ENCODE measurements at regions not wholly inside any gene's neighbourhood (a gene's known extent, or its start where the extent isn't known, plus 50 kb on each side); places are given as distances from the start of the nearest gene placed in this dataset.
"Not testable (repeated sequence)": the region's sequence is repeated elsewhere in the genome, so short reads cannot be mapped to it uniquely, and the experiment has no call there.

DNA sequence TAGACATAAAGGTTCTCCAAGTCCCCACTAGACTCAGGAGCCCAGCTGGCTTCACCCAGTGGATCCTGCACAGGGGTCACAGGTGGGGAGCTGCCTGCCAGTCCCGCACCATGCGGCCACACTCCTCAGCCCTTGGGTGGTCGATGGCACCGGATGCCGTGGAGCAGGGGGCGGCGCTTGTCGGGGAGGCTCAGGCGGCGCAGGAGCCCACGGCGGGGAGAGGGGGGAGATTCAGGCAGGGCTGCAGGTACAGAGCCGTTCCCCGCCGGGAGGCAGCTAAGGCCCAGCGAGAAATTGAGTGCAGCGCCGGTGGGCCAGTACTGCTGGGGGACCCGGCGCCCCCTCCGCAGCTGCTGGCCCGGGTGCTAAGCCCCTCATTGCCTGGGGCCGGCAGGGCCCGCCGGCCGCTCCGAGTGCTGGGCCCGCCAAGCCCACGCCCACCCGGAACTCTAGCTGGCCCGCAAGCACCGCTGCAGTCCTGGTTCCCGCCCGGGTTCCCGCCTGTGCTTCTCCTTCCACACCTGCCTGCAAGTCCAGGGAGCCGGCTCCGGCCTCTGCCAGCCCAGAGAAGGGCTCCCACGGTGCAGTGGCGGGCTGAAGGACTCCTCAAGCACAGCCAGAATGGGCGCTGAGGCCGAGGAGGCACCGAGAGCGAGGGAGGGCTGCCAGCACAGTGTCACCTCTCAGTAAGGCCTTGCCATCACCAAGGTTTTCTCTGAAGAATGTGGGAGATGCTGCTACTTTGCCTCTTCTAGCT lies 58.4 kb upstream of the PPP1R12A start:
- ChIA-PET CTCF (no interaction called here), POLR2A (no interaction called here)
- Histone ChIP-seq H3K27ac (ENCODE audit: insufficient read depth in 1 of 2, low read depth in 1 of 2, low read length in 2 of 2, poor library complexity in 1 of 2, severe bottlenecking in 2 of 2) (no peak overlapping the region), H3K36me3 (ENCODE audit: control insufficient read depth in 4 of 4, insufficient read depth in 4 of 4, low read length in 3 of 4) (no peaks in the 10 kb centered on the region), H3K27me3 (replicated peaks in 2 of 5; ENCODE audit: control insufficient read depth in 4 of 5, insufficient read depth in 5 of 5, low read length in 4 of 5) (no peaks in the 10 kb centered on the region), H3K4me3 (ENCODE audit: control insufficient read depth in 1 of 7, extremely low read depth in 1 of 7, insufficient read depth in 4 of 7, low read depth in 2 of 7, low read length in 6 of 7) (no peak overlapping the region), H3K4me1 (ENCODE audit: control extremely low read depth in 1 of 4, control insufficient read depth in 4 of 4, insufficient read depth in 4 of 4, low read length in 3 of 4) (peaks cover 0 to 2% (median 0%) of the 10 kb centered on the region in 4 experiments), H3K9me3 (ENCODE audit: control extremely low read depth in 1 of 5, control insufficient read depth in 4 of 5, insufficient read depth in 2 of 5, low read depth in 1 of 5, low read length in 4 of 5) (no peaks in the 10 kb centered on the region)
- WGBS (ENCODE audit: insufficient coverage) = 97% methylated on average over 32 of the region's 43 CpGs
- no peak for DNase-seq

- no peak overlapping the region for H3K27ac ChIP-seq (ENCODE audit: insufficient read depth in 1 of 2, low read depth in 1 of 2, low read length in 2 of 2, poor library complexity in 1 of 2, severe bottlenecking in 2 of 2)
- CTCF ChIA-PET = no interaction called here
- peaks cover 0 to 2% (median 0%) of the 10 kb centered on the region in 4 experiments for H3K4me1 ChIP-seq (ENCODE audit: control extremely low read depth in 1 of 4, control insufficient read depth in 4 of 4, insufficient read depth in 4 of 4, low read length in 3 of 4)
- 100% methylated on average over 3 of the region's 3 CpGs for WGBS (ENCODE audit: insufficient coverage)
- H3K4me3 ChIP-seq (ENCODE audit: control insufficient read depth in 1 of 7, extremely low read depth in 1 of 7, insufficient read depth in 4 of 7, low read depth in 2 of 7, low read length in 6 of 7) = no peak overlapping the region
- no peaks in the 10 kb centered on the region for H3K27me3 ChIP-seq (replicated peaks in 2 of 5; ENCODE audit: control insufficient read depth in 4 of 5, insufficient read depth in 5 of 5, low read length in 4 of 5)
- POLR2A ChIA-PET = interaction anchor here (0.5 kb wide), 1 partner anchor 35 kb away, joined by 3 read pairs; no protein-coding TSS in a partner anchor
- DNase-seq = no peak
- H3K9me3 ChIP-seq (ENCODE audit: control extremely low read depth in 1 of 5, control insufficient read depth in 4 of 5, insufficient read depth in 2 of 5, low read depth in 1 of 5, low read length in 4 of 5) = no peaks in the 10 kb centered on the region
- no peaks in the 10 kb centered on the region for H3K36me3 ChIP-seq (ENCODE audit: control insufficient read depth in 4 of 4, insufficient read depth in 4 of 4, low read length in 3 of 4)
Measured at GRCh38 chr12:79991586-79991985, 56.7 kb upstream of the PPP1R12A start.

GRCh38 chr12:79990509-79991338 lies 55.8 kb upstream of the PPP1R12A start:
- DNase-seq; CTCF ChIA-PET; H3K36me3 ChIP-seq (ENCODE audit: control insufficient read depth in 4 of 4, insufficient read depth in 4 of 4, low read length in 3 of 4); H3K27ac ChIP-seq (ENCODE audit: insufficient read depth in 1 of 2, low read depth in 1 of 2, low read length in 2 of 2, poor library complexity in 1 of 2, severe bottlenecking in 2 of 2); H3K27me3 ChIP-seq (replicated peaks in 2 of 5; ENCODE audit: control insufficient read depth in 4 of 5, insufficient read depth in 5 of 5, low read length in 4 of 5); H3K4me1 ChIP-seq (ENCODE audit: control extremely low read depth in 1 of 4, control insufficient read depth in 4 of 4, insufficient read depth in 4 of 4, low read length in 3 of 4); H3K4me3 ChIP-seq (ENCODE audit: control insufficient read depth in 1 of 7, extremely low read depth in 1 of 7, insufficient read depth in 4 of 7, low read depth in 2 of 7, low read length in 6 of 7); H3K9me3 ChIP-seq (ENCODE audit: control extremely low read depth in 1 of 5, control insufficient read depth in 4 of 5, insufficient read depth in 2 of 5, low read depth in 1 of 5, low read length in 4 of 5): not testable (repeated sequence)
- 97% methylated on average over 7 of the region's 10 CpGs for WGBS (ENCODE audit: insufficient coverage)
- POLR2A ChIA-PET = interaction anchor here (0.5 kb wide), 1 partner anchor 34 kb away, joined by 3 read pairs; no protein-coding TSS in a partner anchor

DNA sequence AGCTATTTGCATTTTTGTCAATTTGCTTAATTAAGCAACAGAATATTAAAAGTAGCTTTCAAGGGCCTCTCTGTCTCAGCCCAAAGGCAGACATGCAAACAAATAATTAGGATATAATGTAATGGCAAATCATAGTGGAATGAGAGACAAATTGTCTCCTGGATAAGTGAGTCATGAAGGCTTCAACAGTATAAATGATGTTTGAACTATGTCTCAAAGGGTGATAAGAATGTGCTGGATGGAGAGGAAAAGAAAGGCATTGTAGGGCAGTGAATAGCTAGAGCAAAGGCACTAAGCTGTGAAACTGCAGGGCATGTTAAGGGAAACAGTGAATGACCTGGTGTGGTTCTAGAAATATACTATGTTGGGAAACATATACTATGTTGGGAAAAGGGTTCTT lies 53.5 kb upstream of the PPP1R12A start:
- Histone ChIP-seq H3K4me3 (ENCODE audit: control insufficient read depth in 1 of 7, extremely low read depth in 1 of 7, insufficient read depth in 4 of 7, low read depth in 2 of 7, low read length in 6 of 7) (no peak overlapping the region), H3K4me1 (ENCODE audit: control extremely low read depth in 1 of 4, control insufficient read depth in 4 of 4, insufficient read depth in 4 of 4, low read length in 3 of 4) (no peaks in the 10 kb centered on the region), H3K27me3 (replicated peaks in 2 of 5; ENCODE audit: control insufficient read depth in 4 of 5, insufficient read depth in 5 of 5, low read length in 4 of 5) (no peaks in the 10 kb centered on the region), H3K9me3 (ENCODE audit: control extremely low read depth in 1 of 5, control insufficient read depth in 4 of 5, insufficient read depth in 2 of 5, low read depth in 1 of 5, low read length in 4 of 5) (no peaks in the 10 kb centered on the region), H3K27ac (ENCODE audit: insufficient read depth in 1 of 2, low read depth in 1 of 2, low read length in 2 of 2, poor library complexity in 1 of 2, severe bottlenecking in 2 of 2) (no peak overlapping the region), H3K36me3 (ENCODE audit: control insufficient read depth in 4 of 4, insufficient read depth in 4 of 4, low read length in 3 of 4) (no peaks in the 10 kb centered on the region)
- no peak for DNase-seq
- POLR2A ChIA-PET = no interaction called here
- CTCF ChIA-PET = no interaction called here

DNA sequence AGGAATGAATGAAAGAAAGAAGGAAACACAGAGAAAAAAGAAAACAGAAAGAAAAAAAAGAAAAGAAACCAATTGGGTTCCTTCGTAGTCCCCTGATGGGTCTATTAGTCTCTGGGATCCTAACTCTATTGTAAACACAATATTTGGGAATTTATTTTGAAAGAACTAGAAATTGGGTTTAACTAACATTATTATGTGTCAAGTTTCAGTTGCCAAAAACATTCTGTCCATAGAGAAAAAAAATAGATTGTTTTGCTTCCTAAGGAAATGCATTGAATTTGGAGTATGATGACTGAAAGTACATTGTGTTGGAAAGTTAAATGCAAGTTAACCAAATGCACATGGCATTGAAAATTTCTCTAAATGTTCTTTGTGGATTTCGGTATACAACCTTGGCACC lies 52.8 kb upstream of the PPP1R12A start:
- Histone ChIP-seq H3K27ac (ENCODE audit: insufficient read depth in 1 of 2, low read depth in 1 of 2, low read length in 2 of 2, poor library complexity in 1 of 2, severe bottlenecking in 2 of 2) (no peak overlapping the region), H3K9me3 (ENCODE audit: control extremely low read depth in 1 of 5, control insufficient read depth in 4 of 5, insufficient read depth in 2 of 5, low read depth in 1 of 5, low read length in 4 of 5) (no peaks in the 10 kb centered on the region), H3K36me3 (ENCODE audit: control insufficient read depth in 4 of 4, insufficient read depth in 4 of 4, low read length in 3 of 4) (no peaks in the 10 kb centered on the region), H3K27me3 (replicated peaks in 2 of 5; ENCODE audit: control insufficient read depth in 4 of 5, insufficient read depth in 5 of 5, low read length in 4 of 5) (no peaks in the 10 kb centered on the region), H3K4me1 (ENCODE audit: control extremely low read depth in 1 of 4, control insufficient read depth in 4 of 4, insufficient read depth in 4 of 4, low read length in 3 of 4) (no peaks in the 10 kb centered on the region), H3K4me3 (ENCODE audit: control insufficient read depth in 1 of 7, extremely low read depth in 1 of 7, insufficient read depth in 4 of 7, low read depth in 2 of 7, low read length in 6 of 7) (no peak overlapping the region)
- WGBS (ENCODE audit: insufficient coverage) = no CpG with 5 or more reads among the region's 2 CpGs
- ChIA-PET POLR2A (no interaction called here), CTCF (no interaction called here)
- DNase-seq = no peak
